Lower leg skin (tissue), 3 donors: ENCODE measurements at regions not wholly inside any gene's neighbourhood (a gene's known extent, or its start where the extent isn't known, plus 50 kb on each side); places are given as distances from the start of the nearest gene placed in this dataset.

Experiments used
- POLR2A ChIP-seq, 2 donors: fragments of 450-650 bp; IDR thresholded peaks; one replicate each; pipeline ENCODE4 v1.6.1; 2016 to 2017; ENCODE audit warnings: antibody characterized with exemption in 2 of 2, mild to moderate bottlenecking in 1 of 2, moderate library complexity in 1 of 2
- TF ChIP-seq, protein P1 (sequence below), 3 donors: fragments of 450-650 bp; IDR thresholded peaks; one replicate each; pipeline ENCODE4 v1.5.1; 2016; ENCODE audit warnings: antibody characterized with exemption in 3 of 3, mild to moderate bottlenecking in 3 of 3, moderate library complexity in 2 of 3

- TF ChIP-seq, protein P1, sequence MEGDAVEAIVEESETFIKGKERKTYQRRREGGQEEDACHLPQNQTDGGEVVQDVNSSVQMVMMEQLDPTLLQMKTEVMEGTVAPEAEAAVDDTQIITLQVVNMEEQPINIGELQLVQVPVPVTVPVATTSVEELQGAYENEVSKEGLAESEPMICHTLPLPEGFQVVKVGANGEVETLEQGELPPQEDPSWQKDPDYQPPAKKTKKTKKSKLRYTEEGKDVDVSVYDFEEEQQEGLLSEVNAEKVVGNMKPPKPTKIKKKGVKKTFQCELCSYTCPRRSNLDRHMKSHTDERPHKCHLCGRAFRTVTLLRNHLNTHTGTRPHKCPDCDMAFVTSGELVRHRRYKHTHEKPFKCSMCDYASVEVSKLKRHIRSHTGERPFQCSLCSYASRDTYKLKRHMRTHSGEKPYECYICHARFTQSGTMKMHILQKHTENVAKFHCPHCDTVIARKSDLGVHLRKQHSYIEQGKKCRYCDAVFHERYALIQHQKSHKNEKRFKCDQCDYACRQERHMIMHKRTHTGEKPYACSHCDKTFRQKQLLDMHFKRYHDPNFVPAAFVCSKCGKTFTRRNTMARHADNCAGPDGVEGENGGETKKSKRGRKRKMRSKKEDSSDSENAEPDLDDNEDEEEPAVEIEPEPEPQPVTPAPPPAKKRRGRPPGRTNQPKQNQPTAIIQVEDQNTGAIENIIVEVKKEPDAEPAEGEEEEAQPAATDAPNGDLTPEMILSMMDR (IDR thresholded peaks at IDR 0.05) = no peak
- TF ChIP-seq POLR2A (IDR thresholded peaks at IDR 0.05) = no peak
These were observed 303.5 kb upstream of the TSHZ2 start for GRCh38 chr20:52668626-52669025.
